Mammary epithelial cell (primary cell): ENCODE measurements at regions not wholly inside any gene's neighbourhood (a gene's known extent, or its start where the extent isn't known, plus 50 kb on each side); places are given as distances from the start of the nearest gene placed in this dataset.

Experiments used
- EZH2 ChIP-seq: IDR thresholded peaks from 2 replicates; pipeline ENCODE4 v1.6.1; 2012; ENCODE audit warnings: low read length, inconsistent platforms, borderline replicate concordance
- TF ChIP-seq, protein P1 (sequence below), 2 donors: IDR thresholded peaks in 1 of 2; conservative IDR thresholded peaks in 1 of 2; 2 replicates each; pipeline ENCODE4 v1.5.1; 2011 to 2012; ENCODE audit warnings: inconsistent platforms in 2 of 2, low read length in 2 of 2, mild to moderate bottlenecking in 2 of 2, control low read depth in 1 of 2, low read depth in 1 of 2; ENCODE audit not compliant: insufficient read depth in 1 of 2; ENCODE audit errors: extremely low read depth in 1 of 2

DNA sequence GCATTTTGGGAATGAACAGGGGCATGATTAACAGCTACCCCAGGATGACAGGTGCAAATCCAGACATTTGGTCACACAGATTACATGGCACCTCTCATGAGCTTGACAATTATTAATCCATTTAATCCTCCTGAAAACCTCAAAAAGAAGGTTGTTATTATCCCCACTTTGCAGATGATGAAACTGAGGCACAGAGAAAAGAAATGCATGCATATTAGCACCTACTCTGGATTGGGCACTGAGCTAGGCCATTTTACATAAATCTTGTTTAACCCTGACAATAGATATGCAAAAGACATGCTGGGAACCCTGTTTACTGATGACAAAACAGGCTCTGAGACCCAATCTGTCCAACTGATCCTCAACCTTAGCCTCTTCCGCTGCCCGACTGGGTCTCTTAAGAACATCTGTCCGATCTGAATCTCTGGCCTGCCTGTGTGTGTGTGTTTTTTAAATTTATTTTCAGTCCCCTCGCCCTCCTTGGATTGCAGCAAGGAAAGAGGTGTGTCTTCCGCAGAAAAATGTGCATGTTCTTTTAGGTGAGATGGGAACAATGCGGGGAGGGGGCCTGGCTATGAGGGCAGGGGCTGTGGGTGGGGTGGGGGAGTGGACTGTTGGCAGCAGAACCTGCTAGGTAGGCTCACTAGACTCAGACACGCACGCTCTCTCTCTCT lies 162.5 kb downstream of the WNT7A start:
- TF ChIP-seq, protein P1, sequence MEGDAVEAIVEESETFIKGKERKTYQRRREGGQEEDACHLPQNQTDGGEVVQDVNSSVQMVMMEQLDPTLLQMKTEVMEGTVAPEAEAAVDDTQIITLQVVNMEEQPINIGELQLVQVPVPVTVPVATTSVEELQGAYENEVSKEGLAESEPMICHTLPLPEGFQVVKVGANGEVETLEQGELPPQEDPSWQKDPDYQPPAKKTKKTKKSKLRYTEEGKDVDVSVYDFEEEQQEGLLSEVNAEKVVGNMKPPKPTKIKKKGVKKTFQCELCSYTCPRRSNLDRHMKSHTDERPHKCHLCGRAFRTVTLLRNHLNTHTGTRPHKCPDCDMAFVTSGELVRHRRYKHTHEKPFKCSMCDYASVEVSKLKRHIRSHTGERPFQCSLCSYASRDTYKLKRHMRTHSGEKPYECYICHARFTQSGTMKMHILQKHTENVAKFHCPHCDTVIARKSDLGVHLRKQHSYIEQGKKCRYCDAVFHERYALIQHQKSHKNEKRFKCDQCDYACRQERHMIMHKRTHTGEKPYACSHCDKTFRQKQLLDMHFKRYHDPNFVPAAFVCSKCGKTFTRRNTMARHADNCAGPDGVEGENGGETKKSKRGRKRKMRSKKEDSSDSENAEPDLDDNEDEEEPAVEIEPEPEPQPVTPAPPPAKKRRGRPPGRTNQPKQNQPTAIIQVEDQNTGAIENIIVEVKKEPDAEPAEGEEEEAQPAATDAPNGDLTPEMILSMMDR (conservative IDR thresholded peaks at IDR 0.05 in 1 of 2, IDR thresholded peaks at IDR 0.05 in 1 of 2; ENCODE audit: extremely low read depth in 1 of 2, insufficient read depth in 1 of 2, low read depth in 1 of 2, low read length in 2 of 2), result no peak
- no peak for TF ChIP-seq EZH2
